ENCODE measurements at regions not wholly inside any gene's neighbourhood (a gene's known extent, or its start where the extent isn't known, plus 50 kb on each side); places are given as distances from the start of the nearest gene placed in this dataset.

- no peaks in the 10 kb centered on the region; the same call in 1 of the 2 replicates for H3K79me2 ChIP-seq (ENCODE audit: insufficient read depth, low read length)
- no peaks in the 10 kb centered on the region for H3K23me2 ChIP-seq (ENCODE audit: insufficient read length, low read depth, low read length, poor library complexity, severe bottlenecking)
- WGBS (ENCODE audit: extremely low coverage, insufficient read length, low lambda C conversion rate) = no CpG with 5 or more reads among the region's 2 CpGs
These were observed 331.9 kb upstream of the RGS6 start for GRCh38 chr14:71600309-71600708.

More at GRCh38 chr14:71600309-71600708, 331.9 kb upstream of the RGS6 start:
- H3K4ac ChIP-seq (ENCODE audit: low read depth, low read length) = no peak overlapping the region
- H2AFZ ChIP-seq (ENCODE audit: low read length) = no peak overlapping the region
- H3K4me2 ChIP-seq (ENCODE audit: insufficient read depth, insufficient read length, low read length) = no peak overlapping the region
- no peak overlapping the region for H2BK5ac ChIP-seq (ENCODE audit: insufficient read length, low read length)
- H2BK15ac ChIP-seq (ENCODE audit: low read depth, low read length) = no peak overlapping the region
- H4K20me1 ChIP-seq (ENCODE audit: control insufficient read depth, insufficient read depth, insufficient read length) = no peaks in the 10 kb centered on the region
- no peak overlapping the region for H2BK120ac ChIP-seq (ENCODE audit: low read depth, low read length, poor library complexity, severe bottlenecking)
- H3K9ac ChIP-seq (ENCODE audit: extremely low read depth, insufficient read length, low read length) = no peak overlapping the region
- no peak overlapping the region for H4K5ac ChIP-seq (ENCODE audit: insufficient read length, low read depth, low read length)
- H2BK20ac ChIP-seq (ENCODE audit: low read depth, low read length, poor library complexity, severe bottlenecking) = no peak overlapping the region
- peaks cover 12 to 13% of the 10 kb centered on the region in 2 experiments for H3K9me3 Mint-ChIP-seq
- no peak overlapping the region for H3K14ac ChIP-seq (ENCODE audit: insufficient read depth, low read length)
- H3K27me3 Mint-ChIP-seq (ENCODE audit: low read depth) = peaks cover 19% of the 10 kb centered on the region
- no peak for DNase-seq
- no peak overlapping the region for H2BK12ac ChIP-seq (ENCODE audit: insufficient read length, low read depth, low read length)
- H3K79me1 ChIP-seq (ENCODE audit: insufficient read depth, low read depth, low read length, poor library complexity, severe bottlenecking) = peaks cover 3% of the 10 kb centered on the region
- H3K4me3 Mint-ChIP-seq = no peak overlapping the region
- H2AK5ac ChIP-seq (ENCODE audit: insufficient read length, low read length) = no peak overlapping the region
- no peak overlapping the region for H4K91ac ChIP-seq (ENCODE audit: insufficient read length, low read depth, low read length)
- H3K27ac Mint-ChIP-seq = no peak overlapping the region
- peaks cover 16 to 21% (median 18%) of the 10 kb centered on the region in 3 experiments for H3K36me3 Mint-ChIP-seq (ENCODE audit: insufficient read depth in 1 of 3, low read depth in 3 of 3)
- no peaks in the 10 kb centered on the region for H3K27me3 ChIP-seq (ENCODE audit: insufficient read depth, low read length)
- no peak overlapping the region for H3K18ac ChIP-seq (ENCODE audit: insufficient read length, low read depth, low read length)
- H3K27ac ChIP-seq (ENCODE audit: insufficient read length, low read depth, low read length) = no peak overlapping the region
- H3K23ac ChIP-seq (ENCODE audit: insufficient read length, low read depth, low read length) = no peak overlapping the region
- no peak overlapping the region for H3T11ph ChIP-seq (ENCODE audit: low read length)
- TF ChIP-seq CTCF (conservative IDR thresholded peaks at IDR 0.05) = no peak
- no peaks in the 10 kb centered on the region for H3K4me1 ChIP-seq (ENCODE audit: insufficient read depth, low read length)
- no peak overlapping the region for H4K8ac ChIP-seq (replicated peaks; ENCODE audit: insufficient read length, low read depth, low read length)
- H3K56ac ChIP-seq (ENCODE audit: insufficient read length, low read depth, low read length) = no peak overlapping the region
- H3K4me1 Mint-ChIP-seq = peaks cover 10 to 12% of the 10 kb centered on the region in 2 experiments; a peak in 3 of 4 replicates
- H3K9me3 ChIP-seq (ENCODE audit: control insufficient read depth, low read depth, low read length) = no peaks in the 10 kb centered on the region
